ENCODE measurements at regions not wholly inside any gene's neighbourhood (a gene's known extent, or its start where the extent isn't known, plus 50 kb on each side); places are given as distances from the start of the nearest gene placed in this dataset.

- H3K4me3 ChIP-seq (ENCODE audit: low read length in 2 of 2): no peak overlapping the region
- no peaks in the 10 kb centered on the region for H3K4me1 ChIP-seq (ENCODE audit: control insufficient read depth, insufficient read depth, low read length)
- no peak overlapping the region for H3K9ac ChIP-seq (ENCODE audit: low read length in 2 of 2)
- no peaks in the 10 kb centered on the region for H3K36me3 ChIP-seq (ENCODE audit: control insufficient read depth in 2 of 2, insufficient read depth in 2 of 2, low read length in 2 of 2)
- H3K27ac ChIP-seq (ENCODE audit: low read length): no peak overlapping the region
- no peaks in the 10 kb centered on the region for H3K9me3 ChIP-seq (ENCODE audit: control insufficient read depth in 2 of 2, low read length in 2 of 2)
- H3K27me3 ChIP-seq (ENCODE audit: control insufficient read depth in 1 of 2, insufficient read depth in 2 of 2, low read length in 2 of 2): no peaks in the 10 kb centered on the region
Measured at GRCh38 chr7:13028825-13029099, 341.3 kb downstream of the ARL4A start.

GRCh38 chr7:13031468-13031867 is 344.0 kb downstream of the ARL4A start:
- H3K27me3 ChIP-seq (ENCODE audit: control insufficient read depth in 1 of 2, insufficient read depth in 2 of 2, low read length in 2 of 2): no peaks in the 10 kb centered on the region
- H3K9me3 ChIP-seq (ENCODE audit: control insufficient read depth in 2 of 2, low read length in 2 of 2): peaks cover 0 to 4% of the 10 kb centered on the region in 2 donors
- no peaks in the 10 kb centered on the region for H3K36me3 ChIP-seq (ENCODE audit: control insufficient read depth in 2 of 2, insufficient read depth in 2 of 2, low read length in 2 of 2)
- no peaks in the 10 kb centered on the region for H3K4me1 ChIP-seq (ENCODE audit: control insufficient read depth, insufficient read depth, low read length)
- no peak overlapping the region for H3K27ac ChIP-seq (ENCODE audit: low read length)
- no peak overlapping the region for H3K4me3 ChIP-seq (ENCODE audit: low read length in 2 of 2)
- no peak overlapping the region for H3K9ac ChIP-seq (ENCODE audit: low read length in 2 of 2)

GRCh38 chr7:13032084-13032483 is 344.7 kb downstream of the ARL4A start:
- Histone ChIP-seq H3K27me3 (ENCODE audit: control insufficient read depth in 1 of 2, insufficient read depth in 2 of 2, low read length in 2 of 2) (no peaks in the 10 kb centered on the region), H3K9ac (ENCODE audit: low read length in 2 of 2) (no peak overlapping the region), H3K36me3 (ENCODE audit: control insufficient read depth in 2 of 2, insufficient read depth in 2 of 2, low read length in 2 of 2) (no peaks in the 10 kb centered on the region), H3K27ac (ENCODE audit: low read length) (no peak overlapping the region), H3K9me3 (ENCODE audit: control insufficient read depth in 2 of 2, low read length in 2 of 2) (peaks cover 0 to 4% of the 10 kb centered on the region in 2 donors), H3K4me1 (ENCODE audit: control insufficient read depth, insufficient read depth, low read length) (no peaks in the 10 kb centered on the region), H3K4me3 (ENCODE audit: low read length in 2 of 2) (no peak overlapping the region)

GRCh38 chr7:13032576-13032975 is 345.1 kb downstream of the ARL4A start:
- H3K4me1 ChIP-seq (ENCODE audit: control insufficient read depth, insufficient read depth, low read length): no peaks in the 10 kb centered on the region
- no peaks in the 10 kb centered on the region for H3K36me3 ChIP-seq (ENCODE audit: control insufficient read depth in 2 of 2, insufficient read depth in 2 of 2, low read length in 2 of 2)
- peaks cover 0 to 4% of the 10 kb centered on the region in 2 donors for H3K9me3 ChIP-seq (ENCODE audit: control insufficient read depth in 2 of 2, low read length in 2 of 2)
- H3K27ac ChIP-seq (ENCODE audit: low read length): no peak overlapping the region
- H3K9ac ChIP-seq (ENCODE audit: low read length in 2 of 2): no peak overlapping the region
- H3K4me3 ChIP-seq (ENCODE audit: low read length in 2 of 2): no peak overlapping the region
- H3K27me3 ChIP-seq (ENCODE audit: control insufficient read depth in 1 of 2, insufficient read depth in 2 of 2, low read length in 2 of 2): no peaks in the 10 kb centered on the region

- no peaks in the 10 kb centered on the region for H3K27me3 ChIP-seq (ENCODE audit: control insufficient read depth in 1 of 2, insufficient read depth in 2 of 2, low read length in 2 of 2)
Measured at GRCh38 chr7:13034693-13035092, 347.3 kb downstream of the ARL4A start.

GRCh38 chr7:13035233-13035632 is 347.8 kb downstream of the ARL4A start:
- H3K4me1 ChIP-seq (ENCODE audit: control insufficient read depth, insufficient read depth, low read length): no peaks in the 10 kb centered on the region
- no peaks in the 10 kb centered on the region for H3K27me3 ChIP-seq (ENCODE audit: control insufficient read depth in 1 of 2, insufficient read depth in 2 of 2, low read length in 2 of 2)
- peaks cover 0 to 4% of the 10 kb centered on the region in 2 donors for H3K9me3 ChIP-seq (ENCODE audit: control insufficient read depth in 2 of 2, low read length in 2 of 2)
- no peaks in the 10 kb centered on the region for H3K36me3 ChIP-seq (ENCODE audit: control insufficient read depth in 2 of 2, insufficient read depth in 2 of 2, low read length in 2 of 2)
- no peak overlapping the region for H3K9ac ChIP-seq (ENCODE audit: low read length in 2 of 2)
- no peak overlapping the region for H3K4me3 ChIP-seq (ENCODE audit: low read length in 2 of 2)
- no peak overlapping the region for H3K27ac ChIP-seq (ENCODE audit: low read length)

More at GRCh38 chr7:13034693-13035092, 347.3 kb downstream of the ARL4A start:
- Histone ChIP-seq H3K4me3 (ENCODE audit: low read length in 2 of 2) (no peak overlapping the region), H3K9ac (ENCODE audit: low read length in 2 of 2) (no peak overlapping the region), H3K27ac (ENCODE audit: low read length) (no peak overlapping the region), H3K9me3 (ENCODE audit: control insufficient read depth in 2 of 2, low read length in 2 of 2) (peaks cover 0 to 4% of the 10 kb centered on the region in 2 donors), H3K36me3 (ENCODE audit: control insufficient read depth in 2 of 2, insufficient read depth in 2 of 2, low read length in 2 of 2) (no peaks in the 10 kb centered on the region), H3K4me1 (ENCODE audit: control insufficient read depth, insufficient read depth, low read length) (no peaks in the 10 kb centered on the region)

- no peak overlapping the region for H3K27ac ChIP-seq (ENCODE audit: low read length)
- H3K4me3 ChIP-seq (ENCODE audit: low read length in 2 of 2): no peak overlapping the region
- H3K4me1 ChIP-seq (ENCODE audit: control insufficient read depth, insufficient read depth, low read length): no peaks in the 10 kb centered on the region
- H3K9me3 ChIP-seq (ENCODE audit: control insufficient read depth in 2 of 2, low read length in 2 of 2): peaks cover 0 to 4% of the 10 kb centered on the region in 2 donors
- H3K27me3 ChIP-seq (ENCODE audit: control insufficient read depth in 1 of 2, insufficient read depth in 2 of 2, low read length in 2 of 2): no peaks in the 10 kb centered on the region
- H3K9ac ChIP-seq (ENCODE audit: low read length in 2 of 2): no peak overlapping the region
- H3K36me3 ChIP-seq (ENCODE audit: control insufficient read depth in 2 of 2, insufficient read depth in 2 of 2, low read length in 2 of 2): no peaks in the 10 kb centered on the region
Measured at GRCh38 chr7:13036256-13036780, 348.9 kb downstream of the ARL4A start.

- Histone ChIP-seq H3K9ac (ENCODE audit: low read length in 2 of 2) (no peak overlapping the region), H3K4me1 (ENCODE audit: control insufficient read depth, insufficient read depth, low read length) (no peaks in the 10 kb centered on the region), H3K27me3 (ENCODE audit: control insufficient read depth in 1 of 2, insufficient read depth in 2 of 2, low read length in 2 of 2) (no peaks in the 10 kb centered on the region), H3K27ac (ENCODE audit: low read length) (no peak overlapping the region), H3K4me3 (ENCODE audit: low read length in 2 of 2) (no peak overlapping the region), H3K9me3 (ENCODE audit: control insufficient read depth in 2 of 2, low read length in 2 of 2) (peaks cover 0 to 4% of the 10 kb centered on the region in 2 donors), H3K36me3 (ENCODE audit: control insufficient read depth in 2 of 2, insufficient read depth in 2 of 2, low read length in 2 of 2) (no peaks in the 10 kb centered on the region)
Measured at GRCh38 chr7:13037216-13037615, 349.8 kb downstream of the ARL4A start.

GRCh38 chr7:13041368-13041988 is 354.0 kb downstream of the ARL4A start:
- H3K9me3 ChIP-seq (ENCODE audit: control insufficient read depth in 2 of 2, low read length in 2 of 2): no peaks in the 10 kb centered on the region
- H3K27ac ChIP-seq (ENCODE audit: low read length): no peak overlapping the region

GRCh38 chr7:13042605-13043236 is 355.3 kb downstream of the ARL4A start:
- Histone ChIP-seq H3K9ac (ENCODE audit: low read length in 2 of 2) (no peak overlapping the region), H3K27ac (ENCODE audit: low read length) (no peak overlapping the region), H3K36me3 (ENCODE audit: control insufficient read depth in 2 of 2, insufficient read depth in 2 of 2, low read length in 2 of 2) (no peaks in the 10 kb centered on the region), H3K27me3 (ENCODE audit: control insufficient read depth in 1 of 2, insufficient read depth in 2 of 2, low read length in 2 of 2) (no peaks in the 10 kb centered on the region), H3K9me3 (ENCODE audit: control insufficient read depth in 2 of 2, low read length in 2 of 2) (no peaks in the 10 kb centered on the region), H3K4me3 (ENCODE audit: low read length in 2 of 2) (no peak overlapping the region), H3K4me1 (ENCODE audit: control insufficient read depth, insufficient read depth, low read length) (no peaks in the 10 kb centered on the region)

More at GRCh38 chr7:13041368-13041988, 354.0 kb downstream of the ARL4A start:
- Histone ChIP-seq H3K36me3 (ENCODE audit: control insufficient read depth in 2 of 2, insufficient read depth in 2 of 2, low read length in 2 of 2) (no peaks in the 10 kb centered on the region), H3K9ac (ENCODE audit: low read length in 2 of 2) (no peak overlapping the region), H3K4me3 (ENCODE audit: low read length in 2 of 2) (no peak overlapping the region), H3K27me3 (ENCODE audit: control insufficient read depth in 1 of 2, insufficient read depth in 2 of 2, low read length in 2 of 2) (no peaks in the 10 kb centered on the region), H3K4me1 (ENCODE audit: control insufficient read depth, insufficient read depth, low read length) (no peaks in the 10 kb centered on the region)

- Histone ChIP-seq H3K4me1 (ENCODE audit: control insufficient read depth, insufficient read depth, low read length) (no peaks in the 10 kb centered on the region), H3K36me3 (ENCODE audit: control insufficient read depth in 2 of 2, insufficient read depth in 2 of 2, low read length in 2 of 2) (no peaks in the 10 kb centered on the region), H3K27ac (ENCODE audit: low read length) (no peak overlapping the region), H3K9me3 (ENCODE audit: control insufficient read depth in 2 of 2, low read length in 2 of 2) (no peaks in the 10 kb centered on the region), H3K27me3 (ENCODE audit: control insufficient read depth in 1 of 2, insufficient read depth in 2 of 2, low read length in 2 of 2) (no peaks in the 10 kb centered on the region), H3K4me3 (ENCODE audit: low read length in 2 of 2) (no peak overlapping the region), H3K9ac (ENCODE audit: low read length in 2 of 2) (no peak overlapping the region)
Measured at GRCh38 chr7:13044309-13044708, 356.9 kb downstream of the ARL4A start.

Data from stomach smooth muscle (tissue), 2 donors.